GM23338 (cell line): ENCODE measurements at regions not wholly inside any gene's neighbourhood (a gene's known extent, or its start where the extent isn't known, plus 50 kb on each side); places are given as distances from the start of the nearest gene placed in this dataset.

ENCODE experiments used
- EZH2 ChIP-seq: fragments of 200-600 bp; sonication (generic); IDR thresholded peaks from one replicate; pipeline ENCODE4 v1.8.0; 2017; ENCODE audit warnings: antibody characterized with exemption, mild to moderate bottlenecking, low read depth; ENCODE audit not compliant: unreplicated experiment
- EZH2phosphoT487 ChIP-seq: fragments of 200-600 bp; sonication (generic); IDR thresholded peaks from one replicate; pipeline ENCODE4 v1.8.1; 2018; ENCODE audit warnings: antibody characterized with exemption; ENCODE audit not compliant: unreplicated experiment
- POLR2AphosphoS5 ChIP-seq: IDR thresholded peaks from 2 replicates; pipeline ENCODE4 v1.6.1; 2016; ENCODE audit warnings: antibody characterized with exemption, low read depth
- ZNF114 ChIP-seq: fragments of 250-450 bp; sonication (Bioruptor Pico); IDR thresholded peaks from 2 replicates; pipeline ENCODE4 v1.5.0; 2020; ENCODE audit warnings: mild to moderate bottlenecking, moderate library complexity
- ZNF331 ChIP-seq: fragments of 250-450 bp; sonication (Bioruptor Pico); IDR thresholded peaks from 2 replicates; pipeline ENCODE4 v1.5.0; 2020; ENCODE audit warnings: low read depth, mild to moderate bottlenecking, moderate library complexity
- TF ChIP-seq, protein P1 (sequence below), 2 experiments: fragments of 200-600 bp in 1 of 2; sonication (generic) in 1 of 2; conservative IDR thresholded peaks; 2 replicates each; pipeline versions ENCODE4 v1.5.1 to v1.6.1; 2016 to 2017; ENCODE audit warnings: antibody characterized with exemption in 2 of 2, low read depth in 2 of 2, mild to moderate bottlenecking in 2 of 2, moderate library complexity in 1 of 2
- TF ChIP-seq, protein P2 (sequence below): IDR thresholded peaks from 2 replicates; pipeline ENCODE4 v1.6.1; 2016; ENCODE audit warnings: antibody characterized with exemption

GRCh38 chr2:108920-109809 is 62.9 kb upstream of the FAM110C start:
- TF ChIP-seq, protein P1, sequence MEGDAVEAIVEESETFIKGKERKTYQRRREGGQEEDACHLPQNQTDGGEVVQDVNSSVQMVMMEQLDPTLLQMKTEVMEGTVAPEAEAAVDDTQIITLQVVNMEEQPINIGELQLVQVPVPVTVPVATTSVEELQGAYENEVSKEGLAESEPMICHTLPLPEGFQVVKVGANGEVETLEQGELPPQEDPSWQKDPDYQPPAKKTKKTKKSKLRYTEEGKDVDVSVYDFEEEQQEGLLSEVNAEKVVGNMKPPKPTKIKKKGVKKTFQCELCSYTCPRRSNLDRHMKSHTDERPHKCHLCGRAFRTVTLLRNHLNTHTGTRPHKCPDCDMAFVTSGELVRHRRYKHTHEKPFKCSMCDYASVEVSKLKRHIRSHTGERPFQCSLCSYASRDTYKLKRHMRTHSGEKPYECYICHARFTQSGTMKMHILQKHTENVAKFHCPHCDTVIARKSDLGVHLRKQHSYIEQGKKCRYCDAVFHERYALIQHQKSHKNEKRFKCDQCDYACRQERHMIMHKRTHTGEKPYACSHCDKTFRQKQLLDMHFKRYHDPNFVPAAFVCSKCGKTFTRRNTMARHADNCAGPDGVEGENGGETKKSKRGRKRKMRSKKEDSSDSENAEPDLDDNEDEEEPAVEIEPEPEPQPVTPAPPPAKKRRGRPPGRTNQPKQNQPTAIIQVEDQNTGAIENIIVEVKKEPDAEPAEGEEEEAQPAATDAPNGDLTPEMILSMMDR (conservative IDR thresholded peaks at IDR 0.05; ENCODE audit: low read depth in 2 of 2), result no peak
- TF ChIP-seq ZNF114 (CRISPR knock-in tag), result no peak
- no peak for TF ChIP-seq ZNF331
- TF ChIP-seq POLR2AphosphoS5, result no peak
- TF ChIP-seq, protein P2, sequence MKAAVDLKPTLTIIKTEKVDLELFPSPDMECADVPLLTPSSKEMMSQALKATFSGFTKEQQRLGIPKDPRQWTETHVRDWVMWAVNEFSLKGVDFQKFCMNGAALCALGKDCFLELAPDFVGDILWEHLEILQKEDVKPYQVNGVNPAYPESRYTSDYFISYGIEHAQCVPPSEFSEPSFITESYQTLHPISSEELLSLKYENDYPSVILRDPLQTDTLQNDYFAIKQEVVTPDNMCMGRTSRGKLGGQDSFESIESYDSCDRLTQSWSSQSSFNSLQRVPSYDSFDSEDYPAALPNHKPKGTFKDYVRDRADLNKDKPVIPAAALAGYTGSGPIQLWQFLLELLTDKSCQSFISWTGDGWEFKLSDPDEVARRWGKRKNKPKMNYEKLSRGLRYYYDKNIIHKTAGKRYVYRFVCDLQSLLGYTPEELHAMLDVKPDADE, result no peak
- TF ChIP-seq EZH2, result no peak
- TF ChIP-seq EZH2phosphoT487, result no peak
